IPS DF 6.9 (cell line): ENCODE measurements at regions not wholly inside any gene's neighbourhood (a gene's known extent, or its start where the extent isn't known, plus 50 kb on each side); places are given as distances from the start of the nearest gene placed in this dataset.
"Not testable (repeated sequence)": the region's sequence is repeated elsewhere in the genome, so short reads cannot be mapped to it uniquely, and the experiment has no call there.

Experiments used
- DNase-seq: peaks from one replicate; pipeline ENCODE4 v3.0.0-alpha.2; 2013; ENCODE audit warnings: low read depth, low spot score
- H3K27ac ChIP-seq: one replicate; pipeline ENCODE4 v1.5.1; 2013; ENCODE audit warnings: low read length, control low read depth
- H3K27me3 ChIP-seq: 2 replicates; pipeline ENCODE4 v1.6.1; 2013; ENCODE audit warnings: mild to moderate bottlenecking, low read length; ENCODE audit not compliant: control insufficient read depth, insufficient read depth
- H3K36me3 ChIP-seq: 2 replicates; pipeline ENCODE4 v1.6.1; 2013; ENCODE audit warnings: low read length; ENCODE audit not compliant: control insufficient read depth, insufficient read depth
- H3K4me1 ChIP-seq: 2 replicates; pipeline ENCODE4 v1.6.1; 2013; ENCODE audit warnings: low read length; ENCODE audit not compliant: control insufficient read depth, insufficient read depth
- H3K4me3 ChIP-seq: 2 replicates; pipeline ENCODE4 v1.5.1; 2013; ENCODE audit warnings: mild to moderate bottlenecking, low read length
- H3K9me3 ChIP-seq: 2 replicates; pipeline ENCODE4 v1.6.1; 2013; ENCODE audit warnings: low read length, inconsistent platforms; ENCODE audit not compliant: control insufficient read depth, insufficient read depth
- WGBS: extraction: QIAGEN DNeasy Blood & Tissue Kit; methylation state at CpG from one replicate; pipeline ENCODE4 v1.1.7; 2013; ENCODE audit warnings: mixed read lengths, missing lambda C conversion rate; ENCODE audit not compliant: insufficient read length, insufficient coverage; 5-methylcytosine and 5-hydroxymethylcytosine counted together

DNA sequence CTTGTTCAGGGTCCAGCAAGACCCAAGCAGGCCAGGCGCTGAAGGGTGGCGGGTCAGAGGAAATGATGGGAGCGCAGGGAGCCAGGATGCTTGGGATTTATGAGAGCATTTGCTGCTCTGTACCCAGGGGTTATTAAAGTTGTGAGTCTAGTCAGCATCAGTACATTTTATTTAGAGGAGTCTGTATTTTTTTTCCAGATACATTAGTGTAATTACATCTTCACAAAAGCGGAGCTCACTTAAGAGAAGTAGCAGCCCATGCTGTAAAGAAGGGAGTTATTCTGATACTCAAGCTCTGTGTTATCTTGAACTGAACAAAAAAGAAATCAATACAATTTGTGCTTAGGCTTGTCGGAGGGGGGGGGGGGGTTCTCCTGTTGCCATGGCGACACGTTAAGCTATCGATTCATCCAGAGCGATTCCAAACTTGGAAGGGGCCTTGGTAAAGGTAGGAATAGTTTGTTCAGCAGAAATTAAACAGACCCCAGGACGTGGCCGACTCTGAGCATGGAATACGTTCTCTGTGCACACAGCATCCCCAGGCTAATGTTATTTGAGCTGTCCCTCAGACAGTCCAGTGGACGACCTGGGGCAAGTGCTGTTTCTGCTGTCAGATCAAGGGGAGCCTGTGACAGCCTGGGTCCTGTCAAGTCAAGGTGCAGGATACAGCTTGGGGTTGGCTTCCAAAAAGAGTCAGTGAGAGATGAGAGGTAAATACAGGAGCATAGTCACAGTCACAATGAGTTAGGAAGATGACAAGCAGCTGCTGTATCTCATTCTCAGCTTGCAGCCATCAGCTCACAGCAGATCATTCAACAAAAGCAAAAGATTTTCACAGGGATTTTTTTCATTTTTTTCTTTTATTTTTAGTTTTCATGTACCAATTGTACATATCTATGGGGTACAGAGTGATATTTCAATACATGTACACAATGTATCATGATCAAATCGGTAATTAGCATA lies 387.6 kb downstream of the DCDC2C start:
- Histone ChIP-seq H3K9me3 (no peaks in the 10 kb centered on the region), H3K27ac (no peak overlapping the region), H3K27me3 (no peaks in the 10 kb centered on the region), H3K36me3 (no peaks in the 10 kb centered on the region), H3K4me1 (no peaks in the 10 kb centered on the region), H3K4me3 (no peak overlapping the region)
- no peak for DNase-seq
- no CpG with 5 or more reads among the region's 14 CpGs for WGBS

DNA sequence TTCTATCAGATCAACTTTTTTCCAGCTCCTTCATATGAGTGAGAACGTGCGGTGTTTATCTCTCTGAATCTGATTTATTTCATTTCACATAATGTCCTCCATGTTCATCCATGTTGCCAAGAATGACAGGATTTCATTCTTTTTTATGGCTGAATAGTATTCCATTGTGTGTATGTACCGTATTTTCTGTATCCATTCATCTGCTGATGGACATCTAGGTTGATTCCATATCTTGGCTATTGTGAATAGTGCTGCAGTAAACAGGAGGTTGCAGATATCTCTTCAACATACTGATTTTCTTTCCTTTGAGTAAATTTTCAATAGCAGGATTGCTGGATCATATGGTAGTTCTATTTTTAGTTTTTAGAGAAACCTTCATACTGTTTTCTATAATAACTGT lies 388.5 kb downstream of the DCDC2C start:
- no peak overlapping the region for H3K27ac ChIP-seq
- H3K9me3 ChIP-seq = no peaks in the 10 kb centered on the region
- no peaks in the 10 kb centered on the region for H3K27me3 ChIP-seq
- no peaks in the 10 kb centered on the region for H3K36me3 ChIP-seq
- no peak overlapping the region for H3K4me3 ChIP-seq
- no peak for DNase-seq
- WGBS = no CpG with 5 or more reads among the region's 3 CpGs
- H3K4me1 ChIP-seq = no peaks in the 10 kb centered on the region

DNA sequence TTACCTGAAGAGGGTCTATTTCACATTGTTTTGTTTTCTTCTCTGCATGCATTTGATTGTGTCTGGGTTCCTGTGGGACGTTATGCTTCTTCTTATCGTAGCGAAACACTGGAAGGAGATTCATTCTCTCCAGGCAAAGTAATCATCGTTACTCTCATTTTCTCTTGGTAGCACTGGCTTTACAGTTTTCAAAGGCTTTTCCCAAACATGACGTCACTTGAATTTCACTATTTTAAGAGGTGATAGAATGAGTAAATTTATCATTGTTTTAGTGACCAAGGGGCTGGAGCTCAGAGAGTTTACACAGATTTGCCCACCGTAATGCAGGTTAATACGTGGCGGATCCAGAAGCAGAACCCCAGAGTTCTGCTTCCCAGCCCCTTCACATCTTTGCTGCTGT lies 391.4 kb downstream of the DCDC2C start:
- no peaks in the 10 kb centered on the region for H3K36me3 ChIP-seq
- H3K27ac ChIP-seq = no peak overlapping the region
- H3K9me3 ChIP-seq = no peaks in the 10 kb centered on the region
- H3K4me1 ChIP-seq = no peaks in the 10 kb centered on the region
- H3K27me3 ChIP-seq = no peaks in the 10 kb centered on the region
- WGBS = no CpG with 5 or more reads among the region's 8 CpGs
- no peak overlapping the region for H3K4me3 ChIP-seq
- DNase-seq = no peak

DNA sequence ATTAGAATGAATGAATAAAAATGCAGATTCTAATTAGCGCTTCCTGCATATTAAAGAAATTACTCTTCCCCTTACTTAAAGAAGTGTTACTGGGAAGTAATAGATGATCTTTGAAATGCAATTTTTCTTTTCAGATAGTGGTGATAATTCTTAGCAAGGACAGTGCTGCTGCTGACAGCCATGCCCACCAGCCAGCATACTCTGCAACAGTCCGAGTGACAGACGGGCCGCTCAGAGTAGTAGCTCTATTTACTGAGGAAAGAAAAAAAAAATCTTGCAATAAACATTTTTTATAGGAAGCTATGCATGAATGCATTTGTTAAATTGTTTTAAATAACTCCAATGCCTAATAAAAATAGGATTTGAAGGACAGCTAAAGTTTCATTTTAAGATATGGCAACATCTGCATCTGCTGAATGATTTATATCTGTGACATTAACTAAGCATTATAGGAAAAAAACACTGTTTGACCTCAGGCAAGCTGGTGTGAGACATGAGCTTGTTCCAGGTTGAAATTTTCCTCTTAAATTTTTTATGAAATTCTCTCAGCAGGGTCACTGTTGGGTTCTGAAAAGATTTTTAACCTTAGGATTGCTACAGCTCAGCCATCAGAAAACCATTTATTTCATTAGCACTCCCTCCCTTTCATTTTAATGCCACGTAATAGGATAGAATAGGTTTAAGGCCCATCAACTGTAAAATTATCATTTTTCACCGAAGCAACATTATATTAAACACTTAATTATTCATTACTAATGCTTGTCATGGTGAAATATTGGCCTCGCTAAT lies 393.8 kb downstream of the DCDC2C start:
- no peaks in the 10 kb centered on the region for H3K9me3 ChIP-seq
- no peak for DNase-seq
- WGBS = 100% methylated on average over 1 of the region's 7 CpGs
- no peaks in the 10 kb centered on the region for H3K4me1 ChIP-seq
- H3K36me3 ChIP-seq = no peaks in the 10 kb centered on the region
- no peak overlapping the region for H3K4me3 ChIP-seq
- H3K27ac ChIP-seq = no peak overlapping the region
- no peaks in the 10 kb centered on the region for H3K27me3 ChIP-seq

DNA sequence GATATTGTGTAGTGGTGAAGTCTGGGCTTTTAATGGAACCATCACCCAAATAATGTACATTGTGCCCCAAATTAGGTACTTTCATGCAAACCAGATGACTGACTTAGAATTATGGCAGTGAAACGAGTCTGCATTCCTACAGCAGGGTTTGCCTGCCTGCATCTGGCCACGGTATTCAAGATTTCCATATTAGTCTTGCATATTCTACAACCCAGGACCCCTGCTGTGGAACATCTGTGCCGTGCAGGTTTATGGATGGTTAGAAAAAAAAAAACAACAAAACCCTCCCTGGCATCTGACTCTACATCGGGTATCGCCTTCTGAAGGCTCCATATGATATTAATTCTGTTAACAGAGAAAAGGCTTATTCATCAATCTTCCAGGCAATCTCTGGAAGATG lies 394.8 kb downstream of the DCDC2C start:
- Histone ChIP-seq H3K27ac (no peak overlapping the region), H3K27me3 (no peaks in the 10 kb centered on the region), H3K4me3 (no peak overlapping the region), H3K4me1 (no peaks in the 10 kb centered on the region), H3K9me3 (no peaks in the 10 kb centered on the region), H3K36me3 (no peaks in the 10 kb centered on the region)
- no peak for DNase-seq
- WGBS = no CpG with 5 or more reads among the region's 5 CpGs

DNA sequence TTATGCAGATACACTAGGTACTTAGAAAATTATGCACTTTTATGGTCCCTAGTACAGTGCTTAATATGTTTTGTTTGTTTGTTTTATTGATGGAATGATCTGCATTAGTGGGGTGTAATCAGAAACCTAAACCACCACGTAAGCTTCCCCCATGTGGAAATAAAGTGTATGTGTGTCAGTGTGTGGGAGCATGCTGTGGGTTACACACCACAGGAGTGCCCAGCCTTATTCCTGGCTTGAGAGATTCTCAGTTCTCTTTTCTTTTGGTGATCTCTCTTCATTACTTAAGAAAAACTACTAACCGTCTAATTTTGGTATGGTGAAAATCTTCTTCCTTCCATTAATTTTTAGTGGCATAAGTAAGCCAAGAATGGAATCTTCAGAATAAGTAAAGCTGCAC lies 398.6 kb downstream of the DCDC2C start:
- no peak for DNase-seq
- WGBS = no CpG with 5 or more reads among the region's 2 CpGs

DNA sequence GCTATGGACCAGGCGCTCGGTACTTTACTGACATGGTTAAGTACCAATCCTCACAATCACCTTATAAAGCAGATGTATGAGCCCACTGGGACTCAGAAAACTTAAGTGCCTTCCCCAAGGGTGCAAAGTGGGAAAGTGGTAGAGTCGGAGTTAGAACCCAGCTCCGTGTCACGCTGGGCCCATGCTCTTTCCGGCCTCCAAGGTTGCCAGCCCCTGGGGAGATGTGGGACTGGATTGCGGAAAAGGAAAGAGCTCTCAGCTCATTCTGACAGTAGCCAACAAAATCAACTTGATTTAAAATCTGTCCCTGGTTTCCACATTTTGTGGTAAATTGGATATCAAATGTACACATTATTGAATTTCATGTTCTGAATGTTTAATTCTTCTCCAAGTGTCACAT lies 403.8 kb downstream of the DCDC2C start:
- Histone ChIP-seq H3K9me3 (no peaks in the 10 kb centered on the region), H3K36me3 (no peaks in the 10 kb centered on the region), H3K27ac (no peak overlapping the region), H3K4me1 (no peaks in the 10 kb centered on the region), H3K27me3 (no peaks in the 10 kb centered on the region), H3K4me3 (no peak overlapping the region)
- WGBS = no CpG with 5 or more reads among the region's 7 CpGs
- no peak for DNase-seq

More for the DNA sequence above, 398.6 kb downstream of the DCDC2C start:
- Histone ChIP-seq H3K4me3 (no peak overlapping the region), H3K4me1 (no peaks in the 10 kb centered on the region), H3K9me3 (no peaks in the 10 kb centered on the region), H3K36me3 (no peaks in the 10 kb centered on the region), H3K27ac (no peak overlapping the region), H3K27me3 (no peaks in the 10 kb centered on the region)

DNA sequence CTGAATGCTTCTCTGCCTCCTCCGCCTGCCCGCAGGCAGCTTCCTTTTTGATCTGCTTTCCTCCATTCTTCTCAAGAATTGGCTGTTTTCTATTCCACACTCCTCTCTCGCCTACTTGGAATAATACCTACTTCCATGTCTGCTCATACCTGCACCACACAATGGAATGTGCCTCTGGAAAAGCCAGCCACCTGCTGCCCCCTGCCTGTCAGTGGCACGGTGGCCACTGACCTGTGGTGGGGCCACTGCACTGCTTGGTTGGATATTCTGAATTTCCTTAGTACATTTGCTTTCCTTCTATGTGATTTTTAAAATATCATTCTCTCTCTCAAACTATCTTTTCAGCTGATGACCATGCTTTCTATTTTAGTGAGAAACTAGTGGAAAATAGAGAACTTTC lies 406.9 kb downstream of the DCDC2C start:
- Histone ChIP-seq H3K36me3 (no peaks in the 10 kb centered on the region), H3K4me3 (no peak overlapping the region), H3K9me3 (no peaks in the 10 kb centered on the region), H3K27me3 (no peaks in the 10 kb centered on the region), H3K4me1 (no peaks in the 10 kb centered on the region), H3K27ac (no peak overlapping the region)
- WGBS = no CpG with 5 or more reads among the region's 4 CpGs
- DNase-seq = no peak

DNA sequence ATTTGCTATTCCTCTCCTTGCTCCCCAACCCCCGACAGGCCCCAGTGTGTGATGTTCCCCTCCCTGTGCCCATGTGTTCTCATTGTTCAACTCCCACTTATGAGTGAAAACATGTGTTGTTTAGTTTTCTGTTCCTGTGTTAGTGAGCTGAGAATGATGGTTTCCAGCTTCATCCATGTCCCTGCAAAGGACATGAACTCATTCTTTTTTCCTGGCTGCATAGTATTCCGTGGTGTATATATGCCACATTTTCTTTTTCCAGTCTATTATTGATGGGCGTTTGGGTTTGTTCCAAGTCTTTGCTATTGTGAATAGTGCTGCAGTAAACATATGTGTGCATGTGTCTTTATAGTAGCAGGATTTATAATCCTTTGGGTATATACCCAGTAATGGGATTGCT lies 412.1 kb downstream of the DCDC2C start:
- not testable (repeated sequence) for H3K4me3 ChIP-seq, DNase-seq, H3K4me1 ChIP-seq, H3K9me3 ChIP-seq, H3K36me3 ChIP-seq, H3K27me3 ChIP-seq, H3K27ac ChIP-seq
- WGBS = no CpG with 5 or more reads among the region's 3 CpGs

DNA sequence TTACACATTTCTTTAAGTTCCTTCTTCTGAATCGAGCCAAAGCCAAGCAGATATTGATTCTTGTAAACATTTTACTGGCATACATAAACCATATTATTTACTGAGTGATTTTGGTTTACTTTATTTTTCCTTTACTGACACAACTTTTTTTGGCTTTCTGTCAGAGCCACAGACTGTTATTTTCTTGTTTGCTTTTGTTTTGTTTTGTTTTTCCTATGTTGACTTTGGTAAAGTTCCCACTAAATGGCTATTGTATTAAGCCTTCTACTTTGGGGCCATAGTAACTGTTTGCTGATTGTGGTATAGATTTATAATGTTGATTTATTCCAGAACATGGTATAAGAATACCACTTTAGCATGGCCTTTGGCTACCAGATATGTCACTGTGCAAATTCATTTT lies 419.4 kb downstream of the DCDC2C start:
- H3K27ac ChIP-seq = no peak overlapping the region
- H3K4me1 ChIP-seq = no peaks in the 10 kb centered on the region
- H3K27me3 ChIP-seq = no peaks in the 10 kb centered on the region
- DNase-seq = no peak
- no peak overlapping the region for H3K4me3 ChIP-seq
- WGBS = no CpG with 5 or more reads among the region's 1 CpG
- no peaks in the 10 kb centered on the region for H3K9me3 ChIP-seq
- no peaks in the 10 kb centered on the region for H3K36me3 ChIP-seq
